Activated CD8-positive, alpha-beta T cell treated with anti-CD3 and anti-CD28 coated beads for 36 hours (primary cell): ENCODE measurements at regions not wholly inside any gene's neighbourhood (a gene's known extent, or its start where the extent isn't known, plus 50 kb on each side); places are given as distances from the start of the nearest gene placed in this dataset.
A peak's percentile ranks its signal among the peaks of the same experiment; 100 is the strongest.

Source experiments
- ATAC-seq: fragments of 200-7000 bp; cut with Tn5 transposase; one replicate; pipeline ENCODE4 v1.10.0; 2021; ENCODE audit warnings: mild to moderate bottlenecking, moderate library complexity
- CTCF ChIA-PET: fragments of 350-600 bp; sonication (Branson Sonifier 250); formaldehyde crosslinking; loops from one replicate; lab custom pipeline; 2021; ENCODE audit warnings: antibody characterized with exemption; lab: Charles Lee
- POLR2A ChIA-PET: fragments of 350-600 bp; sonication (Branson Sonifier 250); formaldehyde crosslinking; loops from one replicate; lab custom pipeline; 2021; ENCODE audit warnings: antibody characterized with exemption; lab: Charles Lee
- DNase-seq: peaks from one replicate; pipeline ENCODE4 v3.0.0-alpha.2; 2020
- H3K27ac Mint-ChIP-seq: one replicate; pipeline ENCODE4 v1.8.0; 2021; ENCODE audit warnings: mild to moderate bottlenecking, mixed read lengths
- H3K27me3 Mint-ChIP-seq: one replicate; pipeline ENCODE4 v1.8.0; 2021; ENCODE audit warnings: mixed read lengths
- H3K36me3 Mint-ChIP-seq: one replicate; pipeline ENCODE4 v1.8.0; 2021; ENCODE audit warnings: low read depth, mixed read lengths
- H3K4me1 Mint-ChIP-seq: one replicate; pipeline ENCODE4 v1.8.0; 2021; ENCODE audit warnings: low read depth, mixed read lengths
- H3K4me3 Mint-ChIP-seq: one replicate; pipeline ENCODE4 v1.8.0; 2021; ENCODE audit warnings: mild to moderate bottlenecking, moderate library complexity, mixed read lengths
- H3K9me3 Mint-ChIP-seq: one replicate; pipeline ENCODE4 v1.8.0; 2021; ENCODE audit warnings: mixed read lengths
- CTCF ChIP-seq: fragments of 200-600 bp; IDR thresholded peaks from one replicate; pipeline ENCODE4 v1.8.0; 2022; ENCODE audit warnings: antibody characterized with exemption, mild to moderate bottlenecking
- intact Hi-C: fragments of 100-400 bp; cut with micrococcal nuclease; formaldehyde crosslinking; loops from one replicate; pipeline ENCODE4 v1.10.0; 2022

DNA sequence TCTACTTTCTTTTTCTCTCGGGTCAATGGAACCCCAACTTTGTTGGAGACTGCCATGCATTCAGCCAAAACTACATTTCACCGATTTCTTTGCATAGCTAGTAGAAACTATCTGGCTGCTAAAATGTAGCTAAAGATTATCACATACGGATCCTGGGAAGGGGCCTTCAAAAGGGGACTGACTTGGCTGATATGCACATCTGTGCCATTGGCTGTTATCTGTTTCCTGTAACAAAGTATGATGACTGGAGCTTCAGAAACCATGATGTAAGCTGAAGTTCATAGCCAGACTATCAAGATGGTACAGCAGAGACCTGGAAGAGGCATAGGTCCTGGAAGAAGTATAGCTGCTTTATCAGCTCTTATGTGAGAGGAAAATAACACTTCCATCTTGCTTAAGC, 179.1 kb downstream of the NSUN3 start:
- no peak for DNase-seq
- no peak for ATAC-seq
- ChIA-PET CTCF (interaction anchor here (1.5 kb wide), 1 partner anchor 8 kb away, joined by 6 read pairs; no protein-coding TSS in a partner anchor), POLR2A (no interaction called here)
- intact Hi-C loops, result no loop called here
- no peaks in the 10 kb centered on the region for H3K27me3 Mint-ChIP-seq
- H3K4me1 Mint-ChIP-seq, result no peaks in the 10 kb centered on the region
- no peak overlapping the region for H3K27ac Mint-ChIP-seq
- H3K9me3 Mint-ChIP-seq, result peaks cover 3% of the 10 kb centered on the region
- TF ChIP-seq CTCF, result no peak
- no peak overlapping the region for H3K4me3 Mint-ChIP-seq
- no peaks in the 10 kb centered on the region for H3K36me3 Mint-ChIP-seq

DNA sequence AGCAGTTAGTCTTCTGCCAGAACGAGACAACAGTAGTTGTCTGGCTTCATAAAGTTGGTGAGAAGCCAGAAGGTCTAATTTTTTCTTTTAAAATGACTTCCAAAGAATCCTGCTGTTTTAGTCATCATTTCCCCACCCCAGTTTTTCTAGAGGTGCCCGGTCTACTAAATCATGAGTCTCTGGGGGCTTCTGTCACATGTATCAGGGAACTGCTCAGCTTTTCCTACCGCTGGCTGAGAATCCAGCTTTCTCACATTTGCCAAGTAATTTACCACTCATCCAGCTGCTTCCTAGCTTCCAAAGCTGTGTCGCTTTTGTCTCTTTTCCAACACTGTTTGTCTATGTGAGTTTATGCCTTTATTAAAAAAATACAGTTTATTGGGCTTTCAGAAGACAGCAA, 183.3 kb downstream of the NSUN3 start:
- intact Hi-C loops, result no loop called here
- TF ChIP-seq CTCF, result no peak
- H3K4me3 Mint-ChIP-seq, result no peak overlapping the region
- no peak for ATAC-seq
- H3K36me3 Mint-ChIP-seq, result no peaks in the 10 kb centered on the region
- ChIA-PET POLR2A (interaction anchor here (0.5 kb wide), 1 partner anchor 124 kb away, joined by 3 read pairs; no protein-coding TSS in a partner anchor), CTCF (interaction anchor here (0.6 to 0.7 kb wide), 2 partner anchors 241 to 917 kb away, joined by 3 to 4 read pairs; no protein-coding TSS in a partner anchor)
- no peak overlapping the region for H3K27ac Mint-ChIP-seq
- H3K4me1 Mint-ChIP-seq, result no peaks in the 10 kb centered on the region
- peaks cover 5% of the 10 kb centered on the region for H3K27me3 Mint-ChIP-seq
- no peak for DNase-seq
- H3K9me3 Mint-ChIP-seq, result no peaks in the 10 kb centered on the region

GRCh38 chr3:94248042-94248441, 185.2 kb downstream of the NSUN3 start:
- DNase-seq (no peak), ATAC-seq (no peak)
- intact Hi-C loops, result no loop called here
- Mint-ChIP-seq H3K27ac (no peak overlapping the region), H3K4me1 (no peaks in the 10 kb centered on the region), H3K9me3 (no peaks in the 10 kb centered on the region), H3K36me3 (no peaks in the 10 kb centered on the region), H3K27me3 (peaks cover 6% of the 10 kb centered on the region), H3K4me3 (no peak overlapping the region)
- POLR2A ChIA-PET, result no interaction called here
- CTCF ChIA-PET, result interaction anchor here (1.0 to 2.1 kb wide), 5 partner anchors 13 to 293 kb away, joined by 3 to 10 read pairs (median 3); no protein-coding TSS in a partner anchor
- TF ChIP-seq CTCF, result no peak

DNA sequence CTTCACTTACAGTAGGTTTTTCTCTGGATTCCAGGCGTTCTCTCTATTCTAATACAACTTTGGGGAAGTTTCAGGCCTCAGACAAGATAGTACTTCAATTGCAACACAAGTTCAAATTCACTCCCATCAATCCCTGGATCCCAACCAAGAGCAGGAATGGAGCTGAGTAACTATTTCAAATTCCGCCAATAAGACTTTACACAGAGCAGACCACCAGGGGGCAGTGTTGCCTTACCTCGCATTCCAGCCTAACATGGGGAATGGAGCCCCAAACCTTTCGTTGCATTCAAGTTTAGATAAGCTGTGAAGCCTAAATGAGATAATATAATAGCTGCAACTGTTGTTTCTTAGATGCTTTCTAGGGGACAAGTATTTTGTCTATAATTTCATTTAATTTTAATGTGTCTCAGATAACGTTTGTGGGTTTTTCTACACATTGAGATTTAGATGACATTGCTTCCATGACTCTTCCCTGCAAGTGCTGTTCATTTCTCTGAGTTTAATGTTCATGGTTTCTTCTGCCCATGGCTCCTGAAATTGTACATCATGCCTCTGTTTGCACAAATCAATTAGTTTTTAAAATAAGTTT, 186.7 kb downstream of the NSUN3 start:
- no peaks in the 10 kb centered on the region for H3K4me1 Mint-ChIP-seq
- no peak overlapping the region for H3K4me3 Mint-ChIP-seq
- intact Hi-C loops, result no loop called here
- peak; percentile 42 for ATAC-seq
- CTCF ChIA-PET, result interaction anchor here (0.7 to 2.3 kb wide), 27 partner anchors 8 to 550 kb away, joined by 3 to 15 read pairs (median 4); no protein-coding TSS in a partner anchor
- no peaks in the 10 kb centered on the region for H3K9me3 Mint-ChIP-seq
- POLR2A ChIA-PET, result no interaction called here
- H3K27ac Mint-ChIP-seq, result no peak overlapping the region
- peak; percentile 84 for TF ChIP-seq CTCF
- no peaks in the 10 kb centered on the region for H3K36me3 Mint-ChIP-seq
- peak; percentile 78 for DNase-seq
- H3K27me3 Mint-ChIP-seq, result peaks cover 6% of the 10 kb centered on the region

GRCh38 chr3:94251566-94251965, 188.7 kb downstream of the NSUN3 start:
- intact Hi-C loops, result no loop called here
- no peak overlapping the region for H3K4me3 Mint-ChIP-seq
- no peak for ATAC-seq
- H3K27me3 Mint-ChIP-seq, result peaks cover 6% of the 10 kb centered on the region
- no peaks in the 10 kb centered on the region for H3K9me3 Mint-ChIP-seq
- ChIA-PET POLR2A (no interaction called here), CTCF (interaction anchor here (2.4 kb wide), 1 partner anchor 18 kb away, joined by 7 read pairs; no protein-coding TSS in a partner anchor)
- no peak for TF ChIP-seq CTCF
- no peaks in the 10 kb centered on the region for H3K4me1 Mint-ChIP-seq
- DNase-seq, result no peak
- H3K36me3 Mint-ChIP-seq, result no peaks in the 10 kb centered on the region
- H3K27ac Mint-ChIP-seq, result no peak overlapping the region
